K562 (cell line): ENCODE measurements at regions not wholly inside any gene's neighbourhood (a gene's known extent, or its start where the extent isn't known, plus 50 kb on each side); places are given as distances from the start of the nearest gene placed in this dataset.

Source experiments
- ATAC-seq: fragments of 200-7000 bp; cut with Tn5 transposase; 3 replicates; pipeline ENCODE4 v1.9.1; 2020; ENCODE audit warnings: moderate library complexity
- BruUV-seq: library from RNA; stranded (reverse); fragments of 400-500 nt; replicated peaks from 2 replicates; lab custom pipeline; 2021; lab: Mats Ljungman, UMichigan
- CTCF ChIA-PET: fragments of 300-600 bp; formaldehyde crosslinking; extraction: SDS; loops from one replicate; lab custom pipeline; 2021; ENCODE audit warnings: low intra/inter-chr PET ratio; lab: Yijun Ruan, JAX
- POLR2A ChIA-PET: fragments of 300-600, 350-650 bp; sonication (Branson Sonifier 250); formaldehyde crosslinking; extraction: SDS; loops from one replicate; lab custom pipeline; 2021; ENCODE audit warnings: antibody characterized with exemption, inconsistent platforms; lab: Yijun Ruan, JAX
- DNase-seq, 4 experiments: peaks; one replicate each; pipeline versions ENCODE4 v3.0.0 to v3.0.0-alpha.2; 2011 to 2018; ENCODE audit warnings: low spot score in 3 of 4, mixed read lengths in 3 of 4; ENCODE audit errors: extremely low read depth in 1 of 4
- FAIRE-seq: peaks from 2 replicates; lab custom pipeline; 2011; peaks lifted over from hg19 to GRCh38; lab: Jason Lieb, UNC
- H2AFZ ChIP-seq: 2 replicates; pipeline ENCODE4 v1.6.0; 2011; ENCODE audit warnings: low read depth, low read length, control low read depth, inconsistent platforms
- H3K27ac ChIP-seq: fragments of 200-600 bp; 3 replicates; pipeline ENCODE4 v1.8.0; 2011; ENCODE audit warnings: low read depth, mild to moderate bottlenecking, control low read depth, inconsistent platforms, low read length, moderate library complexity, mixed read lengths; ENCODE audit errors: extremely low read depth
- H3K27me3 ChIP-seq, 2 experiments: fragments of 300-600 bp in 1 of 2; 2 replicates in 1 of 2; 3 replicates in 1 of 2; pipeline versions ENCODE4 v1.6.0 to v1.8.0; 2011; ENCODE audit warnings: inconsistent platforms in 2 of 2, low read length in 2 of 2, mild to moderate bottlenecking in 1 of 2, mixed read lengths in 1 of 2, moderate library complexity in 1 of 2; ENCODE audit not compliant: control insufficient read depth in 2 of 2, insufficient read depth in 2 of 2
- H3K36me3 ChIP-seq: fragments of 300-600 bp; 3 replicates; pipeline ENCODE4 v1.8.0; 2011; ENCODE audit warnings: mild to moderate bottlenecking, low read length, inconsistent platforms; ENCODE audit not compliant: control insufficient read depth, insufficient read depth
- H3K4me1 ChIP-seq, 2 experiments: fragments of 200-600 bp in 1 of 2; replicated peaks in 1 of 2; 2 replicates in 1 of 2; 3 replicates in 1 of 2; pipeline versions ENCODE4 v1.5.1 to v1.8.0; 2011; ENCODE audit warnings: inconsistent platforms in 2 of 2, low read length in 2 of 2, mild to moderate bottlenecking in 1 of 2, mixed read lengths in 1 of 2, moderate library complexity in 1 of 2; ENCODE audit not compliant: control insufficient read depth in 2 of 2, insufficient read depth in 2 of 2
- H3K4me2 ChIP-seq: 2 replicates; pipeline ENCODE4 v1.6.1; 2011; ENCODE audit warnings: low read length, control low read depth, inconsistent platforms, mixed read lengths; ENCODE audit not compliant: insufficient read depth
- H3K4me3 ChIP-seq: fragments of 200-600 bp; sonication (generic), shearing (Covaris generic); 2 replicates; pipeline ENCODE4 v1.5.1; 2016; ENCODE audit warnings: control low read depth, inconsistent platforms
- H3K79me2 ChIP-seq: fragments of 200-600 bp; 3 replicates; pipeline ENCODE4 v1.8.0; 2011; ENCODE audit warnings: low read length, inconsistent platforms; ENCODE audit not compliant: control insufficient read depth, insufficient read depth
- H3K9ac ChIP-seq, 2 experiments: 2 replicates each; pipeline versions ENCODE4 v1.6.0 to v1.6.1; 2011; ENCODE audit warnings: low read depth in 2 of 2, low read length in 2 of 2, control low read depth in 1 of 2, inconsistent platforms in 1 of 2, mild to moderate bottlenecking in 1 of 2, mixed read lengths in 1 of 2; ENCODE audit not compliant: insufficient read depth in 1 of 2
- H3K9me1 ChIP-seq: one replicate; pipeline ENCODE4 v1.6.0; 2011; ENCODE audit warnings: inconsistent platforms, mild to moderate bottlenecking, low read length, moderate library complexity; ENCODE audit not compliant: control insufficient read depth, insufficient read depth
- H3K9me3 ChIP-seq: replicated peaks from 2 replicates; pipeline ENCODE4 v1.5.1; 2011; ENCODE audit warnings: low read depth, low read length, inconsistent platforms; ENCODE audit not compliant: control insufficient read depth, insufficient read depth
- H4K20me1 ChIP-seq: replicated peaks from 2 replicates; pipeline ENCODE4 v1.6.1; 2011; ENCODE audit warnings: low read length, inconsistent platforms, mixed read lengths; ENCODE audit not compliant: control insufficient read depth, insufficient read depth
- ARID3A ChIP-seq: IDR thresholded peaks from 2 replicates; pipeline ENCODE4 v1.6.1; 2012; ENCODE audit warnings: low read depth, low read length, improper control_type of control experiment, borderline replicate concordance
- BDP1 ChIP-seq: IDR thresholded peaks from 3 replicates; pipeline ENCODE4 v1.6.1; 2011; ENCODE audit not compliant: insufficient read length, insufficient read depth
- BRD4 ChIP-seq: fragments of 200-600 bp; sonication (generic); IDR thresholded peaks from 2 replicates; pipeline ENCODE4 v1.6.1; 2017; ENCODE audit warnings: inconsistent platforms
- DMBX1 ChIP-seq: fragments of 250-450 bp; sonication (Bioruptor Pico); IDR thresholded peaks from 2 replicates; pipeline ENCODE4 v1.8.0; 2022; ENCODE audit warnings: inconsistent platforms, mild to moderate bottlenecking, moderate library complexity, borderline replicate concordance
- GATAD2B ChIP-seq: fragments of 450-650 bp; IDR thresholded peaks from 2 replicates; pipeline ENCODE4 v1.6.1; 2017; ENCODE audit warnings: mild to moderate bottlenecking, borderline replicate concordance
- MAFG ChIP-seq: fragments of 450-650 bp; conservative IDR thresholded peaks from 2 replicates; pipeline ENCODE4 v1.6.1; 2016; ENCODE audit warnings: missing genetic modification characterization, missing compliant biosample characterization
- MCM5 ChIP-seq: fragments of 450-650 bp; IDR thresholded peaks from 2 replicates; pipeline ENCODE4 v1.6.1; 2016; ENCODE audit warnings: low read depth
- MTA2 ChIP-seq: fragments of 450-650 bp; IDR thresholded peaks from 2 replicates; pipeline ENCODE4 v1.6.1; 2016; ENCODE audit warnings: low read depth
- NFATC3 ChIP-seq: fragments of 450-650 bp; IDR thresholded peaks from 2 replicates; pipeline ENCODE4 v1.6.1; 2017; ENCODE audit warnings: mild to moderate bottlenecking
- SRSF3 ChIP-seq: fragments of 200-400 bp; formaldehyde crosslinking; IDR thresholded peaks from 2 replicates; pipeline ENCODE4 v1.6.1; 2016; ENCODE audit warnings: mild to moderate bottlenecking, low read length, moderate library complexity; ENCODE audit not compliant: insufficient read depth
- WHSC1 ChIP-seq: IDR thresholded peaks from one replicate; pipeline ENCODE4 v1.6.1; 2012; ENCODE audit warnings: low read length, control low read depth, inconsistent platforms
- ZNF140 ChIP-seq: fragments of 250-450 bp; sonication (Bioruptor Pico); IDR thresholded peaks from 2 replicates; pipeline ENCODE4 v1.8.0; 2021; ENCODE audit warnings: moderate library complexity, mild to moderate bottlenecking, inconsistent platforms
- ZNF224 ChIP-seq: sonication (generic); formaldehyde crosslinking; IDR thresholded peaks from 2 replicates; pipeline ENCODE4 v1.8.0; 2022; ENCODE audit warnings: mild to moderate bottlenecking, missing genetic modification reagents
- ZNF436 ChIP-seq: fragments of 250-450, 450-650 bp; sonication (Bioruptor Pico); formaldehyde crosslinking; IDR thresholded peaks from 2 replicates; pipeline ENCODE4 v1.7.0; 2020; ENCODE audit warnings: mild to moderate bottlenecking
- ZNF551 ChIP-seq: fragments of 250-450 bp; sonication (Bioruptor Pico); IDR thresholded peaks from 2 replicates; pipeline ENCODE4 v1.5.0; 2021; ENCODE audit warnings: mild to moderate bottlenecking, moderate library complexity
- ZNF696 ChIP-seq: fragments of 250-450 bp; sonication (Bioruptor Pico); conservative IDR thresholded peaks from 2 replicates; pipeline ENCODE4 v1.4.0; 2020; ENCODE audit warnings: mild to moderate bottlenecking, moderate library complexity
- ZZZ3 ChIP-seq: fragments of 450-650 bp; IDR thresholded peaks from 2 replicates; pipeline ENCODE4 v1.6.1; 2016; ENCODE audit warnings: antibody characterized with exemption, mild to moderate bottlenecking, moderate library complexity
- WGBS: fragments of 100-300 bp; shearing (Covaris generic); methylation state at CpG from one replicate; pipeline ENCODE4 v1.1.6; 2016; ENCODE audit warnings: low coverage, mixed read lengths; ENCODE audit not compliant: insufficient coverage; ENCODE audit errors: missing lambda C conversion rate; 5-methylcytosine and 5-hydroxymethylcytosine counted together
- in situ Hi-C: fragments of 300-500 bp; cut with MboI; formaldehyde crosslinking; loops from 4 replicates; pipeline ENCODE4 v1.15.0; 2018; ENCODE audit warnings: inconsistent platforms, mixed read lengths
- intact Hi-C: fragments of 100-400 bp; cut with micrococcal nuclease; formaldehyde crosslinking; loops from 2 replicates; pipeline ENCODE4 v1.14.2; 2022
- TF ChIP-seq, protein P1 (sequence below): fragments of 250-450 bp; sonication (Bioruptor Pico); IDR thresholded peaks from 2 replicates; pipeline ENCODE4 v1.8.0; 2021; ENCODE audit warnings: moderate library complexity, mild to moderate bottlenecking, inconsistent platforms
- TF ChIP-seq, protein P2 (sequence below), 2 experiments: IDR thresholded peaks; 2 replicates each; pipeline ENCODE4 v1.6.1; 2011; ENCODE audit warnings: borderline replicate concordance in 1 of 2, control low read depth in 1 of 2, low read depth in 1 of 2, low read length in 1 of 2, mild to moderate bottlenecking in 1 of 2, mixed read lengths in 1 of 2, moderate library complexity in 1 of 2; ENCODE audit not compliant: insufficient read depth in 1 of 2, insufficient read length in 1 of 2, poor library complexity in 1 of 2, severe bottlenecking in 1 of 2; ENCODE audit errors: extremely low read depth in 1 of 2

DNA sequence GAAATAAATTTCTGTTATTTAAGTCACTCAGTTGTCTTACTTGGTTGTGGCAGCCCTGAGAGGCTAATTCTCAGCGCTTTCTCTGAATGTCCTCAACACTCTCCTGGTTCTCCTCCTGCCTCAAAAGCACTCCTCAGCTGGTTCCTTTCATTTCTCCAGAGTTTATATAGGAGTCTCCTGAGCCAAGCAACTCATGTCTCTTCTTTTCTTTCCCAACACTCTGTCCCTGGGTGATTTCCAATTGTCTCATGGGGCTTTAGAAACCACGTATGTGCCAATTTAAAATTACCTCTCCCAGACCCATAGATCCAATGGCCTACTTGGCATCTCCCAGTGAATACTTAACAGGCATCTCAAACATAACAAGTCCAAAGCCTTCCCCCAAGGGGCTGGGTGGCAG lies 184.3 kb downstream of the TTC32 start:
- no peak for ATAC-seq
- POLR2A ChIA-PET: no interaction called here
- Histone ChIP-seq H3K4me2 (no peak overlapping the region), H3K4me3 (no peak overlapping the region), H3K79me2 (no peaks in the 10 kb centered on the region), H3K27me3 (peaks cover 0 to 27% of the 10 kb centered on the region in 2 experiments; a peak in 4 of 5 replicates), H3K9me3 (no peaks in the 10 kb centered on the region), H2AFZ (no peak overlapping the region), H3K27ac (no peak overlapping the region), H3K9ac (no peak overlapping the region), H3K4me1 (no peaks in the 10 kb centered on the region), H3K36me3 (no peaks in the 10 kb centered on the region), H4K20me1 (no peaks in the 10 kb centered on the region), H3K9me1 (no peaks in the 10 kb centered on the region)
- intact Hi-C loops (no loop called here), in situ Hi-C loops (no loop called here)
- TF ChIP-seq ZNF436 (CRISPR knock-in tag) (no peak), GATAD2B (no peak), MCM5 (no peak), ZZZ3 (no peak), SRSF3 (no peak), ARID3A (no peak), MAFG (no peak), MTA2 (no peak), ZNF696 (CRISPR knock-in tag) (no peak), WHSC1 (no peak), BDP1 (no peak), NFATC3 (no peak), ZNF551 (CRISPR knock-in tag) (no peak), ZNF140 (no peak), ZNF224 (no peak), BRD4 (no peak), DMBX1 (CRISPR knock-in tag) (no peak)
- TF ChIP-seq, protein P1, sequence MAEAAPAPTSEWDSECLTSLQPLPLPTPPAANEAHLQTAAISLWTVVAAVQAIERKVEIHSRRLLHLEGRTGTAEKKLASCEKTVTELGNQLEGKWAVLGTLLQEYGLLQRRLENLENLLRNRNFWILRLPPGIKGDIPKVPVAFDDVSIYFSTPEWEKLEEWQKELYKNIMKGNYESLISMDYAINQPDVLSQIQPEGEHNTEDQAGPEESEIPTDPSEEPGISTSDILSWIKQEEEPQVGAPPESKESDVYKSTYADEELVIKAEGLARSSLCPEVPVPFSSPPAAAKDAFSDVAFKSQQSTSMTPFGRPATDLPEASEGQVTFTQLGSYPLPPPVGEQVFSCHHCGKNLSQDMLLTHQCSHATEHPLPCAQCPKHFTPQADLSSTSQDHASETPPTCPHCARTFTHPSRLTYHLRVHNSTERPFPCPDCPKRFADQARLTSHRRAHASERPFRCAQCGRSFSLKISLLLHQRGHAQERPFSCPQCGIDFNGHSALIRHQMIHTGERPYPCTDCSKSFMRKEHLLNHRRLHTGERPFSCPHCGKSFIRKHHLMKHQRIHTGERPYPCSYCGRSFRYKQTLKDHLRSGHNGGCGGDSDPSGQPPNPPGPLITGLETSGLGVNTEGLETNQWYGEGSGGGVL (CRISPR knock-in tag): no peak
- TF ChIP-seq, protein P2, sequence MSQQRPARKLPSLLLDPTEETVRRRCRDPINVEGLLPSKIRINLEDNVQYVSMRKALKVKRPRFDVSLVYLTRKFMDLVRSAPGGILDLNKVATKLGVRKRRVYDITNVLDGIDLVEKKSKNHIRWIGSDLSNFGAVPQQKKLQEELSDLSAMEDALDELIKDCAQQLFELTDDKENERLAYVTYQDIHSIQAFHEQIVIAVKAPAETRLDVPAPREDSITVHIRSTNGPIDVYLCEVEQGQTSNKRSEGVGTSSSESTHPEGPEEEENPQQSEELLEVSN (IDR thresholded peaks at IDR 0.05; ENCODE audit: borderline replicate concordance in 1 of 2, extremely low read depth in 1 of 2, insufficient read depth in 1 of 2, insufficient read length in 1 of 2, low read depth in 1 of 2, low read length in 1 of 2, poor library complexity in 1 of 2, severe bottlenecking in 1 of 2): no peak
- CTCF ChIA-PET: no interaction called here
- no peak for DNase-seq
- FAIRE-seq: no peak
- BruUV-seq: no TSS peak
- 0% methylated on average over 2 of the region's 2 CpGs for WGBS
